ENCODE measurements at regions not wholly inside any gene's neighbourhood (a gene's known extent, or its start where the extent isn't known, plus 50 kb on each side); places are given as distances from the start of the nearest gene placed in this dataset.

- TF ChIP-seq YY1 (IDR thresholded peaks at IDR 0.05; ENCODE audit: insufficient read depth, insufficient read length): no peak
- no peak for TF ChIP-seq SUZ12 (IDR thresholded peaks at IDR 0.05; ENCODE audit: extremely low read depth, insufficient read depth, insufficient read length)
- TF ChIP-seq ZNF274 (IDR thresholded peaks at IDR 0.05; ENCODE audit: low read depth, low read length): no peak
These were observed 86.2 kb upstream of the MYO10 start for GRCh38 chr5:17022296-17022695.
